ENCODE measurements at regions not wholly inside any gene's neighbourhood (a gene's known extent, or its start where the extent isn't known, plus 50 kb on each side); places are given as distances from the start of the nearest gene placed in this dataset.

DNA sequence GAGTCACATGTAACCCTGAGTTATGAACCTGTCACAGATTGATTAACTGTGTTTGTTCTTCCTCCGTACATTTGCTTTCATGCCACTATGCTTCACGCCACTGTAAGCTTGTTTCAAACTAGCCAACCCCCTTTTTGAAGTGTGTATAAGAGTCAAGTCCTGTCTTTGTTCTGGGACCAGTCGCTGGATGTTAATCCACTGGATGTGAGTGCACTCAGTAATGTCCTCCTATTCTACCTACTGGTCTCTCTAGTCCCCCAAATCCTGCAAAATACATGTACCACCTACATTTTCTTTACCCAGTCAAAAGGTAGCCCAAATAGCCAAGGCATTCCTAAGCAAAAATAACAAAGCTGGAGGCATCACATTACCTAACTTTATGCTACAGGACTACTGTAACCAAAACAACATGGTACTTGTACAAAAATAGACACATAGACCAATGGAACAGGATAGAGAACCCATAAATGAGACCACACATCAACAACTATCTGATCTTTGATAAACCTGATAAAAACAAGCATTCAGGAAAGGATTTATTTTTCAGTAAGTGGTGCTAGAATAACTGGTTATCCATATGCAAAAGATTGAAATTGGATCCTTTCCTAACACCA is 1139.1 kb upstream of the SEMA6A start:
- TF ChIP-seq, protein P1, sequence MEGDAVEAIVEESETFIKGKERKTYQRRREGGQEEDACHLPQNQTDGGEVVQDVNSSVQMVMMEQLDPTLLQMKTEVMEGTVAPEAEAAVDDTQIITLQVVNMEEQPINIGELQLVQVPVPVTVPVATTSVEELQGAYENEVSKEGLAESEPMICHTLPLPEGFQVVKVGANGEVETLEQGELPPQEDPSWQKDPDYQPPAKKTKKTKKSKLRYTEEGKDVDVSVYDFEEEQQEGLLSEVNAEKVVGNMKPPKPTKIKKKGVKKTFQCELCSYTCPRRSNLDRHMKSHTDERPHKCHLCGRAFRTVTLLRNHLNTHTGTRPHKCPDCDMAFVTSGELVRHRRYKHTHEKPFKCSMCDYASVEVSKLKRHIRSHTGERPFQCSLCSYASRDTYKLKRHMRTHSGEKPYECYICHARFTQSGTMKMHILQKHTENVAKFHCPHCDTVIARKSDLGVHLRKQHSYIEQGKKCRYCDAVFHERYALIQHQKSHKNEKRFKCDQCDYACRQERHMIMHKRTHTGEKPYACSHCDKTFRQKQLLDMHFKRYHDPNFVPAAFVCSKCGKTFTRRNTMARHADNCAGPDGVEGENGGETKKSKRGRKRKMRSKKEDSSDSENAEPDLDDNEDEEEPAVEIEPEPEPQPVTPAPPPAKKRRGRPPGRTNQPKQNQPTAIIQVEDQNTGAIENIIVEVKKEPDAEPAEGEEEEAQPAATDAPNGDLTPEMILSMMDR (IDR thresholded peaks at IDR 0.05) = no peak
- TF ChIP-seq POLR2A (IDR thresholded peaks at IDR 0.05) = no peak
- no peaks in the 10 kb centered on the region for H3K36me3 ChIP-seq
- no peak overlapping the region for H3K4me3 ChIP-seq
- no peaks in the 10 kb centered on the region for H3K27me3 ChIP-seq
- peaks cover 0 to 15% (median 0%) of the 10 kb centered on the region in 4 donors for H3K9me3 ChIP-seq
- no peak overlapping the region for H3K27ac ChIP-seq
- no peaks in the 10 kb centered on the region for H3K4me1 ChIP-seq
- DNase-seq = no peak

DNA sequence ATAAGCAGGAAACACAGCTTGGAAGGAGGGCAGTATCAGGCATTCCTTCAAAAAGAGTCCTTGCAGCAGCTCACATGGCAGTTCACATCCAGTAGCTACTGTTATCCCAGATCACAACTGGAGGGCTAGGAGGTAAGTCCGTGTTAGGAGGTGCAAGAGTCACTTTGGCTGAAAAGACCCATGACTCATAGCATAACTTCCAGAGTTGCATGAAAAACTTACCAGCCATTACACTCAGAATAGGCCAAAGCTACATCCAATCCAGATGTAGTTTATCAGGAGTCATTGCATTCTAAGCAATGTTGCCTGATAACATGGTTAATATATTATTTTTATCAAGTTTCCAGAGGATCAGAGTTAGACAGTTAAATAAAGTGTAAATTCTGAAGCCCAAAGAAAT is 1126.4 kb upstream of the SEMA6A start:
- Histone ChIP-seq H3K4me3 (no peak overlapping the region), H3K27ac (no peak overlapping the region), H3K4me1 (no peaks in the 10 kb centered on the region), H3K36me3 (no peaks in the 10 kb centered on the region), H3K27me3 (no peaks in the 10 kb centered on the region), H3K9me3 (no peaks in the 10 kb centered on the region)
- TF ChIP-seq, protein P1 (IDR thresholded peaks at IDR 0.05) = no peak
- no peak for TF ChIP-seq POLR2A (IDR thresholded peaks at IDR 0.05)
- DNase-seq = no peak

DNA sequence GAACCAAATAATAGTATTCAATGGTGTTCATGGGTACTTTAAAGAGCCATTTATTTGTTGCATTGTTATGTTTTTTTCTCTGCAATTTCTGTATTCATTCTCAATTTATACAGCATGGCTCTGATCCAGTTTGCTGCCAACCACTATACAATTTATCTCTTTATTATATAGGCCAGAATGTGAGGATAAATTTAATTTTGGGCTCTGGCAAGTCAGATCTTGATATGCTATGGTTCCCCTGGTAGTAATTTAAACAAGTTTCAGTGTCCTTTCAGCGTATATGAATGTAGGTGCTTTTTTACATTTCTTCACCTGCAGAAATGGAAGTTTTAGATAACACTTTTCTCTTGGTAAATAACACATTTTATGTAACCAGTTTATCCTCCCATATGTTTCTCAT is 1118.0 kb upstream of the SEMA6A start:
- no peak overlapping the region for H3K27ac ChIP-seq
- TF ChIP-seq, protein P1 (IDR thresholded peaks at IDR 0.05) = no peak
- TF ChIP-seq POLR2A (IDR thresholded peaks at IDR 0.05) = no peak
- no peaks in the 10 kb centered on the region for H3K9me3 ChIP-seq
- H3K4me3 ChIP-seq = no peak overlapping the region
- no peak for DNase-seq
- no peaks in the 10 kb centered on the region for H3K4me1 ChIP-seq
- no peaks in the 10 kb centered on the region for H3K27me3 ChIP-seq
- no peaks in the 10 kb centered on the region for H3K36me3 ChIP-seq

DNA sequence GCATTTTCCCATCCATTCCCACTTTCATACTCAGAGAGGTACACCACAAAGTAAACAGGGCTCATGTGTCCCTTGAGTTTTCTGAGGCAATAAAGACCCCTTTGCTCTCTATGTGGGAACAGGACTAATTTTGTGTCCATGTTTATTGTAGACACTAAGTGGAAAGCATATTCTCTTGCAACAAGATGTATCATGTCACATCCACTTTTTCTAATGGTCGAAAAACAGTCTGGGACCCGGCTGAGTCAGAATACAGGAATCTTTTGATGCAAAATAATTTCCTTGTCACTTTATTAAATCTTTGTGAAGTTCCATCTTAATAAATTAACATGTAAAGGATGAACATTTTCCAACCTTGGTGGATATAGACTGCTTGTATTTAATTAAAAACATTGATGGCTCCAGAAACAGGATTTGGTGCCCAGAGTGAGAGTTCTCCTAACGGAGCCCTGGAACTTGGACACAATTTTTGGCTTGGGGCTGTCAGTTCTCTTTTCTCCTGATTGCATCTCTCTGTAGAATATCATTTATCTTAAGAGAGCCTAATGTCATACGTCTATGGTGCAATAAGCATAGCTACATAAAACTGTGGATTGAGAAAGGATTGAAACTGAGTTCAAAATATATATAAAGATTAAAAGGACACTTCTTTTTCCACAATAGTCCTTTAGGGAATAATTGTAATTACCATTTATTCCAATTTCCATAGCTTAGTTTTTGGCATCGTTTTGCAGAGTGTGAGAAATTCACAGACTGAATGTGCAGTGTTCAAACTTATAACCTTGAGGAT is 1116.7 kb upstream of the SEMA6A start:
- no peak overlapping the region for H3K4me3 ChIP-seq
- H3K27me3 ChIP-seq = no peaks in the 10 kb centered on the region
- H3K27ac ChIP-seq = no peak overlapping the region
- no peaks in the 10 kb centered on the region for H3K4me1 ChIP-seq
- H3K9me3 ChIP-seq = no peaks in the 10 kb centered on the region
- no peak for DNase-seq
- TF ChIP-seq POLR2A (IDR thresholded peaks at IDR 0.05) = no peak
- TF ChIP-seq, protein P1 (IDR thresholded peaks at IDR 0.05) = no peak
- no peaks in the 10 kb centered on the region for H3K36me3 ChIP-seq

DNA sequence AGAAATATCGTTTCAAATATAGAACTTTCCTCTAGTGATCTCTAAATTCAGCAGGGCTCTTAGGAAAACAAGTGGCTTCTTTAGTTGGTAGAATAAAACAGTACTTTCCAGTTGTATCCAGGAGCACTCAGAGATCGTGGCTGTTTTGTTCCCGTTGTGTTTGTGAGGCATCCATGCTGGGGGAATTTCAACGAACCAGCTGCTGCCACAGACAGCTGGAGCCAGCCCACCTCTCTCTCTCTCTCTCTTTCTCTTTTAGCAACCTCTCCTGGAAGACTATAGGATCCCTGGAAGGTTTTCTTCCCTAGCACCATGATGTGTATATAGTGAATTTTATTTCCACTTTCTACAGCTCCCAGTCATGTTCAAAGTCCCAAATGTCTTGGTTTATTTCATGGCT is 1116.0 kb upstream of the SEMA6A start:
- Histone ChIP-seq H3K36me3 (no peaks in the 10 kb centered on the region), H3K27ac (no peak overlapping the region), H3K27me3 (no peaks in the 10 kb centered on the region), H3K4me3 (no peak overlapping the region), H3K9me3 (no peaks in the 10 kb centered on the region), H3K4me1 (no peaks in the 10 kb centered on the region)
- TF ChIP-seq POLR2A (IDR thresholded peaks at IDR 0.05) = no peak
- TF ChIP-seq, protein P1 (IDR thresholded peaks at IDR 0.05) = no peak
- DNase-seq = no peak

Data from Peyer's patch (tissue), 4 donors.